ENCODE measurements at regions not wholly inside any gene's neighbourhood (a gene's known extent, or its start where the extent isn't known, plus 50 kb on each side); places are given as distances from the start of the nearest gene placed in this dataset.

- TF ChIP-seq CTCF (conservative IDR thresholded peaks at IDR 0.05; ENCODE audit: low read depth in 2 of 2): no peak
- TF ChIP-seq POLR2AphosphoS5 (IDR thresholded peaks at IDR 0.05; ENCODE audit: low read depth): no peak
- TF ChIP-seq JUNB (IDR thresholded peaks at IDR 0.05; ENCODE audit: unreplicated experiment): no peak
- TF ChIP-seq EZH2 (IDR thresholded peaks at IDR 0.05; ENCODE audit: low read depth, unreplicated experiment): no peak
- TF ChIP-seq ZNF462 (CRISPR knock-in tag; IDR thresholded peaks at IDR 0.05): no peak
- TF ChIP-seq EZH2phosphoT487 (IDR thresholded peaks at IDR 0.05; ENCODE audit: unreplicated experiment): no peak
These were observed 411.4 kb downstream of the GPAT3 start for GRCh38 chr4:83947125-83947829.

All from GM23338 (cell line).